MG63 (cell line): ENCODE measurements at regions not wholly inside any gene's neighbourhood (a gene's known extent, or its start where the extent isn't known, plus 50 kb on each side); places are given as distances from the start of the nearest gene placed in this dataset.
"Not testable (repeated sequence)": the region's sequence is repeated elsewhere in the genome, so short reads cannot be mapped to it uniquely, and the experiment has no call there.

ENCODE experiments used
- DNase-seq: peaks from one replicate; pipeline ENCODE4 v3.0.0-alpha.2; 2020
- H3K27me3 ChIP-seq: fragments of 250-450 bp; sonication (Bioruptor Pico); 2 replicates; pipeline ENCODE4 v1.5.1; 2020; ENCODE audit warnings: mild to moderate bottlenecking, moderate library complexity
- H3K36me3 ChIP-seq: fragments of 250-450 bp; sonication (Bioruptor Pico); 2 replicates; pipeline ENCODE4 v1.5.1; 2020; ENCODE audit warnings: mild to moderate bottlenecking, moderate library complexity
- H3K4me3 ChIP-seq: fragments of 250-450 bp; sonication (Bioruptor Pico); 2 replicates; pipeline ENCODE4 v1.5.1; 2020; ENCODE audit warnings: mild to moderate bottlenecking, moderate library complexity
- H3K9me3 ChIP-seq: fragments of 250-450 bp; sonication (Bioruptor Pico); 2 replicates; pipeline ENCODE4 v1.5.1; 2020; ENCODE audit warnings: mild to moderate bottlenecking, moderate library complexity

GRCh38 chr6:6980999-6981597 is 126.7 kb upstream of the RREB1 start:
- no peaks in the 10 kb centered on the region for H3K9me3 ChIP-seq
- no peaks in the 10 kb centered on the region for H3K36me3 ChIP-seq
- no peak overlapping the region for H3K4me3 ChIP-seq
- no peaks in the 10 kb centered on the region for H3K27me3 ChIP-seq
- no peak for DNase-seq

- no peaks in the 10 kb centered on the region for H3K27me3 ChIP-seq
- no peaks in the 10 kb centered on the region for H3K9me3 ChIP-seq
- DNase-seq = no peak
Measured at GRCh38 chr6:6981681-6982322, 126.0 kb upstream of the RREB1 start.

DNA sequence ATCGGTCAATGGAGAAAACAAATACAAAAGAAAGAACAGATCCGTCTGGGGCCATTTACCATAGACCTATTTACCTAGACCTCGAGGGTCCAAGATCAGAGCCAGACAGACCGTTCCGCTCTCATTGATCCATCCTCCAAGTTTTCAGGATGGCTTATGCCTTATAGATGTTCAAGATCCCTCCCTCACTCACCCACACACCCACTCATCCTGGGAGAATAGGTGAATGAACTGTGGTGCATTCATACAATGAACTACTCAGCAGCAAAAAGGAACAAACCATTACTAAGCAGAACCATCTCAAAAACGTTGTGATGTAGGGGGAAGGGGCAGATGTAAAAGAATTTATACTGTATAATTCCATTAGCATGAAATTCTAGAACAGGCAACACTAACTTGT is 125.1 kb upstream of the RREB1 start:
- Histone ChIP-seq H3K36me3 (no peaks in the 10 kb centered on the region), H3K4me3 (no peak overlapping the region), H3K27me3 (no peaks in the 10 kb centered on the region), H3K9me3 (no peaks in the 10 kb centered on the region)
- DNase-seq = no peak

More at GRCh38 chr6:6981681-6982322, 126.0 kb upstream of the RREB1 start:
- no peak overlapping the region for H3K4me3 ChIP-seq
- no peaks in the 10 kb centered on the region for H3K36me3 ChIP-seq

DNA sequence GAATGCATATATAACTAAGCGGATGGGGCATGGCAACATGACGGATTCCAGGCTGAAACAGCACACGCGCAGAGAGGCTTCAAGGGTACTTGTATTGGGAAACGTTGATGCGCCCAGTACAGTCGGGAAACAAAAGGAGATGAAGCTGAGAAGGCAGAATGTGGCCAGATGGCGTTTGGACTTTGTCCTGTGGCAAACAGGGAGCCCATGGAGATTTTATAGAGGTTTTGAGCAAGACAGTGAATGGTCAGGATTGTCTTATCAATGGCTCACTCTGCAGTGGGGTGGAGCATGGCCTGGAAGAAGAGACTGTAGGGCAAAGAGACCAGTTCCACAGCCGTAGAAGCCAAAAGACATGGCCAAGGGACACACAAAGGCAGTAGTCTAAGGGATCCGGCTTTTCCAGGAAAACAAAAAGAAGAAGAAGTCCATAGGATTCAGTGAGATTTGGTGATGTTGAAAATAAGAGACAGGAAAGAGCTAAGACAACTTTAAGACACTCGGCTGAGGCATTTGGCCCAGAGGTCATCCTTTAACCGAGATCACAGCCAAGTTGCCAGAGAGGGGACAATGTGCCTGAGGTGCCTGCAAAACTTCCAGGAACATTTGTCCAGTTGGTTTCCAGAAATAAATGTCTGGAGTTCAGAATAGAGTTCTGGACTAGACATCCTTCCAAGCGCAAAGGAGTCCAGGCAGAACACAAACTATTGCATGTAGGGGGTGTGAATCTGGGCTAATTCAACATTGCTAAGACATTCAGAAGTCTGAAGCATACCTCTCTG is 123.0 kb upstream of the RREB1 start:
- no peaks in the 10 kb centered on the region for H3K27me3 ChIP-seq
- DNase-seq = no peak
- no peaks in the 10 kb centered on the region for H3K9me3 ChIP-seq
- H3K4me3 ChIP-seq = no peak overlapping the region
- H3K36me3 ChIP-seq = no peaks in the 10 kb centered on the region

DNA sequence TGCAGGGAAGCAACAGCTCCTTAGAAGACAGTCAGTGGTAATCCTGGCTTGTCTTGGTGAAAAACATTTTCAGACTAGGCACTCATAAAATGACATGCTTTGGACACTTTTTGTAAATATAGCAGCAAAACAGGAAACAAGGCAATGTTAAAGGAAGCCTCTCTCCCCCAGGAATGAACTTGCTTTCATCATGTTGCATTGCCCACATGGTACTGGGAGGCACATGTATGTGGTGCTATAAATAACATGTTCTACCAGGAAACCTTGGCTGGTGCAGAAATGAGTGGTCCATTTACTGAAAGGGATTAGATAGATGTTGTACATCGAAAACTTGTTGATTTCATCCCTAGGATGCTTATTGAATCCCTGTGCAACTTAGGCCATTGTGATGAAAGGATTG is 121.4 kb upstream of the RREB1 start:
- no peaks in the 10 kb centered on the region for H3K9me3 ChIP-seq
- no peak overlapping the region for H3K4me3 ChIP-seq
- H3K36me3 ChIP-seq = no peaks in the 10 kb centered on the region
- no peak for DNase-seq
- H3K27me3 ChIP-seq = no peaks in the 10 kb centered on the region

DNA sequence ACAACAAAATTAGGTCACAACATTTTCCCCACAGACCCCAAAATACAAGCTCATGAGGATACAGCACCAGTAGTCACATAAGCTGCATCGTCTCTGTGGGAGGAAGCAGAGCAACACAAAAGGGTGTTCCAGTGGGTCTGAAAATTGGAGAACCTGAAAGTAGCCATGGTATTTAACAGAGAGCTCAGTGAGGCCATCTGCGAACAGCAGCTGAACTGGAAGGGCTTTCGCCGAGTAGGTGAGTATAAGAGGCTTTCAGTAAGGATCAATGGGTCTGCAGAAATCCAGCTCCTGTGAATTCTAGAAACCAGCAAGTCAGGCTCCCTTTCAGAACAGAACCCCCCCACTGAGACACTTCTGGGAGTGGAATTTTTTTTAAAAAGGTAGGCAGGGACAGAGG is 120.0 kb upstream of the RREB1 start:
- H3K27me3 ChIP-seq = no peaks in the 10 kb centered on the region
- no peak overlapping the region for H3K4me3 ChIP-seq
- H3K9me3 ChIP-seq = no peaks in the 10 kb centered on the region
- no peak for DNase-seq
- H3K36me3 ChIP-seq = no peaks in the 10 kb centered on the region

DNA sequence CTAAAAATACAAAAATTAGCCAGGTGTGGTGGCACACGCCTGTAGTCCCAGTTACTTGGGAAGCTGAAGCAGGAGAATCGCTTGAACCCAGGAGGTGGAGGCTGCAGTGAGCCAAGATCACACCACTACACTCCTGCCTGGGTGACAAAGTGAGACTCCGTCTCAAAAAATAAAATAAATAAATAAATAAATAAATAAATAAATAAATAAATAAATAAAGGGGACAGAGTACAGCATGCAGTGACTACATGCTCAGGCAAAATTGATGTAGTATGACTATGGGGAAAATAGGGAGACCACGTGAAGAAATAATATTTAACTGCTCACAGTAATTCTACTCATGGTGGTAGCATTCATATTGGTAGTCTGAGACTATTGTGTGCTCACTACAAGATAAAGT is 117.7 kb upstream of the RREB1 start:
- not testable (repeated sequence) for H3K4me3 ChIP-seq, DNase-seq, H3K9me3 ChIP-seq, H3K27me3 ChIP-seq, H3K36me3 ChIP-seq

DNA sequence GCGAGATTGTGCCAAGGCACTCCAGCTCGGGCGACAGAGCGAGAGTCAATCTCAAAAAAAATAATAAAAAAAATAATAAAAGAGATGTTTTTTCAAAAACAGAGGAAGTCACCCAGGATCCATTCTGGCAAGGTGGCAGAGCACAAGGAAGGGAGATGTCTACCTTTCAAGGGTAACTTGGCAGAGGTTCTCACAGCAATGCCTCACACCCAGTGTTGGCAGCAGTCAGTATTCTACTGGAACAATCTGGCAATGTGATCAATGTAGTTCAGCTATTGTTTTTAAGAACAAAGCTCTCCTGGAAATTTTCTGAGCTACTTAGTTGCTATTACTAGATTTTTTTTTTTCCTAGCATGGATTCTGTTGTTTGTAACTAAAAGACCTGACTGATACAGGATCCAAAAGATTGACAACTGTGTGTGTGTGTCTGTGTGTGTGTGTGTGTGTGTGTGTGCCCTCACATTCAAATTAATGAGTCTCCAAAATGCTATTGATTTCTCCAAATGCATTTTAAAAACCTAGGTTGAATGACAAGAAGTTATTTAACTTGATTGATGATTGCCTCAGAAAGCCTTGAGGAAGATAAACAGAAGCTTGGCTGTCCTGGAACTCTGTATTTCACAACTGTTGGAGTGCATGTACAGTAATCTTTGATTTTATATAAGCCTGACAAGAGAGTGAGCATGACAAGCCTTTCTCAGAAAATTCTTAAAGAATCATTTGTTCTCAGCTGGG is 114.1 kb upstream of the RREB1 start:
- no peaks in the 10 kb centered on the region for H3K36me3 ChIP-seq
- H3K27me3 ChIP-seq = no peaks in the 10 kb centered on the region
- H3K9me3 ChIP-seq = peaks cover 3% of the 10 kb centered on the region; the same call in 1 of the 2 replicates
- H3K4me3 ChIP-seq = no peak overlapping the region
- no peak for DNase-seq

GRCh38 chr6:6994796-6995195 is 113.0 kb upstream of the RREB1 start:
- H3K27me3 ChIP-seq = no peaks in the 10 kb centered on the region
- H3K36me3 ChIP-seq = no peaks in the 10 kb centered on the region
- DNase-seq = no peak
- no peak overlapping the region for H3K4me3 ChIP-seq
- H3K9me3 ChIP-seq = peaks cover 3% of the 10 kb centered on the region; the same call in 1 of the 2 replicates

- no peak for DNase-seq
- Histone ChIP-seq H3K27me3 (no peaks in the 10 kb centered on the region), H3K36me3 (no peaks in the 10 kb centered on the region), H3K4me3 (no peak overlapping the region), H3K9me3 (peaks cover 3% of the 10 kb centered on the region; the same call in 1 of the 2 replicates)
Measured at GRCh38 chr6:6995328-6995727, 112.4 kb upstream of the RREB1 start.

DNA sequence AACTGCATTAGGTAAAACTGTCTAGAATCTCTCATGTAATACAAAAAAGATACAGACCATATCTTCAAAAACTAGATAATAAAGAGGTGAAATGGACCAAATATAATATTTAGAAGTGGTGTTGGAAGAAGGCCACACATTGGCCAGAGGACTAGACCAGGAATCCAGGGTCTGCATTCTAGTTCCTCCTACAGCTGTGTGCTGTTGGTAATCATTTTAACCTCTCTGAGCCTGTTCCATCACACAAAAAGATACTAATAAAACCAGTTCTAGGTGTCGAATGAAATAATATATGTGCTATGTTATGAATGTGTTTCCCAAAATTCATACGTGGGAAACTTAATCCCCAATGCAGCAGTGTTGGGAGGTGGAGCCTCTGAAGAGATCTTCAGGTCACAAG is 111.6 kb upstream of the RREB1 start:
- Histone ChIP-seq H3K9me3 (peaks cover 7% of the 10 kb centered on the region), H3K27me3 (no peaks in the 10 kb centered on the region), H3K4me3 (no peak overlapping the region), H3K36me3 (no peaks in the 10 kb centered on the region)
- DNase-seq = no peak

GRCh38 chr6:6997263-6998193 is 110.2 kb upstream of the RREB1 start:
- no peak overlapping the region for H3K4me3 ChIP-seq
- peaks cover 8% of the 10 kb centered on the region for H3K9me3 ChIP-seq
- no peaks in the 10 kb centered on the region for H3K36me3 ChIP-seq
- no peak for DNase-seq
- no peaks in the 10 kb centered on the region for H3K27me3 ChIP-seq

DNA sequence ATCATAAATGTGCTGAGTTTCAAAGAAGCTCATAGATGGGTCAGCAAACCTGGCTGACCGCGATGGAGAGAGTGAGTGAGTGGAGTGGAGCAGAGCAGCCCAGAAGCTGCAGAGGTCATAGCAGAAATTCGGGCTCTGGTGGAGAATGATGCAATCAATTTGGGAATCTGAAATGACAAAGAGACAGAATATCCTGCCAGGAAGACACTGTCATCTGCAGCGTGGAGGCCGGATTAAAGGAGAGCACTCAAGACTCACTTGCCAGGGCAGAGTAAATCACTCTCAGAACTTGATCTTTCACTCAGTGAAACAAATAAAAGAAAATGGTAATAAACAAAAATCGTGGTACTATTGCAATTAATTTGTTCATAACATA is 109.6 kb upstream of the RREB1 start:
- H3K4me3 ChIP-seq = no peak overlapping the region
- peaks cover 8% of the 10 kb centered on the region for H3K9me3 ChIP-seq
- peak; percentile 52 for DNase-seq
- no peaks in the 10 kb centered on the region for H3K27me3 ChIP-seq
- no peaks in the 10 kb centered on the region for H3K36me3 ChIP-seq

- DNase-seq = no peak
- Histone ChIP-seq H3K4me3 (no peak overlapping the region), H3K36me3 (no peaks in the 10 kb centered on the region), H3K27me3 (no peaks in the 10 kb centered on the region), H3K9me3 (peaks cover 7% of the 10 kb centered on the region)
Measured at GRCh38 chr6:7000825-7001777, 106.7 kb upstream of the RREB1 start.

DNA sequence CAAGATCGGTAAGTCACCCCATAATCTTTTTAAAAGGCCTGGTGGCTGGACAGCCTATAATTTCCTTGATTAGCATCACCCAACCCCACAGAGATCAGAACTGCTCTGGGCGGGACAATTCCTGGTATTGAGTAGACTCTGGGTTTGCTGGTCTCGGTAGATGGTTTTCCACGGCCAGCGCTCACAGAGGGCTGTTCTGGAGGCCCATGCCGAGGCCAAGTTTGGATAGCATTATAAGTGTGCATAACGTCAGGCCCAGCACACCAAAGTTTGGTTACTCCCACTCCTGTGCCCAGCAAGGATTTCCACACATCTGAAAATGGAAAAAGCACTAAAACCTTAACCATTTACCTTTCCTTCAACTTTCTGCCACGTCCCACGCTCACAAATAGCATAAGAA is 104.7 kb upstream of the RREB1 start:
- DNase-seq = no peak
- no peak overlapping the region for H3K4me3 ChIP-seq
- no peaks in the 10 kb centered on the region for H3K27me3 ChIP-seq
- peaks cover 4% of the 10 kb centered on the region for H3K9me3 ChIP-seq
- H3K36me3 ChIP-seq = no peaks in the 10 kb centered on the region
